SU-DHL-6 (cell line): ENCODE measurements at regions not wholly inside any gene's neighbourhood (a gene's known extent, or its start where the extent isn't known, plus 50 kb on each side); places are given as distances from the start of the nearest gene placed in this dataset.

Experiments used
- EZH2phosphoT487 ChIP-seq: fragments of 200-600 bp; sonication (generic), shearing (Covaris generic); conservative IDR thresholded peaks from 2 replicates; pipeline ENCODE4 v1.6.1; 2018; ENCODE audit warnings: mild to moderate bottlenecking, antibody characterized with exemption, low read length, moderate library complexity, mixed read lengths
- TF ChIP-seq, protein P1 (sequence below): fragments of 200-600 bp; sonication (generic); IDR thresholded peaks from one replicate; pipeline ENCODE4 v1.5.1; 2017; ENCODE audit warnings: antibody characterized with exemption, mild to moderate bottlenecking, low read length, moderate library complexity; ENCODE audit not compliant: insufficient read depth, poor library complexity, severe bottlenecking

- TF ChIP-seq, protein P1, sequence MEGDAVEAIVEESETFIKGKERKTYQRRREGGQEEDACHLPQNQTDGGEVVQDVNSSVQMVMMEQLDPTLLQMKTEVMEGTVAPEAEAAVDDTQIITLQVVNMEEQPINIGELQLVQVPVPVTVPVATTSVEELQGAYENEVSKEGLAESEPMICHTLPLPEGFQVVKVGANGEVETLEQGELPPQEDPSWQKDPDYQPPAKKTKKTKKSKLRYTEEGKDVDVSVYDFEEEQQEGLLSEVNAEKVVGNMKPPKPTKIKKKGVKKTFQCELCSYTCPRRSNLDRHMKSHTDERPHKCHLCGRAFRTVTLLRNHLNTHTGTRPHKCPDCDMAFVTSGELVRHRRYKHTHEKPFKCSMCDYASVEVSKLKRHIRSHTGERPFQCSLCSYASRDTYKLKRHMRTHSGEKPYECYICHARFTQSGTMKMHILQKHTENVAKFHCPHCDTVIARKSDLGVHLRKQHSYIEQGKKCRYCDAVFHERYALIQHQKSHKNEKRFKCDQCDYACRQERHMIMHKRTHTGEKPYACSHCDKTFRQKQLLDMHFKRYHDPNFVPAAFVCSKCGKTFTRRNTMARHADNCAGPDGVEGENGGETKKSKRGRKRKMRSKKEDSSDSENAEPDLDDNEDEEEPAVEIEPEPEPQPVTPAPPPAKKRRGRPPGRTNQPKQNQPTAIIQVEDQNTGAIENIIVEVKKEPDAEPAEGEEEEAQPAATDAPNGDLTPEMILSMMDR: no peak
- TF ChIP-seq EZH2phosphoT487: no peak
Observed at GRCh38 chr3:64400706-64401105, 175.4 kb upstream of the PRICKLE2 start.
